H7 (cell line): ENCODE measurements at regions not wholly inside any gene's neighbourhood (a gene's known extent, or its start where the extent isn't known, plus 50 kb on each side); places are given as distances from the start of the nearest gene placed in this dataset.
"Not testable (repeated sequence)": the region's sequence is repeated elsewhere in the genome, so short reads cannot be mapped to it uniquely, and the experiment has no call there.

Source experiments
- DNase-seq: peaks from one replicate; pipeline ENCODE4 v3.0.0; 2012
- H3K27me3 ChIP-seq: 2 replicates; pipeline ENCODE4 v1.6.0; 2011; ENCODE audit warnings: mild to moderate bottlenecking, low read length; ENCODE audit not compliant: control insufficient read depth, insufficient read depth
- H3K36me3 ChIP-seq: replicated peaks from 2 replicates; pipeline ENCODE4 v1.5.1; 2011; ENCODE audit warnings: low read length; ENCODE audit not compliant: control insufficient read depth, insufficient read depth
- H3K4me3 ChIP-seq: 2 replicates; pipeline ENCODE4 v1.5.1; 2011; ENCODE audit warnings: low read depth, mild to moderate bottlenecking, control low read depth, low read length, moderate library complexity; ENCODE audit not compliant: insufficient read depth

DNA sequence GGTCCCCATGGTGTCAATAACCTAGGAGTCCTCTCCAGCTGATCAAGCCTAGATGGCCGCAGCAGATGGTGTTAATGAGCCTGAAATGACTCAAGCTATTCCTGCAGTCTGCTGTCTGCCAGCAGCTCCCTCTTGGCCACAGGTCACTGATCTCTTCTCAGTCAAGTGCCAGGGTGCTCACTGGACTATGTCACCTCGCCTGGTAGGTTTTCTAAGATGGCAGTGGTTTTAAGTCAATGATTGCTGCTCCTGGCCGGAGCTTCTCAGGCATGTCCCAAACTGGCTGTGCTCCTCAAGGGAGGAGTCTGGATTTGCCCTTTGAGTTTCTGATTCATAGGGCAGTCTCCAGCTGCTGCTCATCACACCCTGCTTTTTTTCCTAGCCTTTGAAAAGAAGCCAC lies 58.6 kb upstream of the SHISA6 start:
- Histone ChIP-seq H3K36me3 (no peaks in the 10 kb centered on the region), H3K27me3 (no peaks in the 10 kb centered on the region), H3K4me3 (no peak overlapping the region)
- no peak for DNase-seq

DNA sequence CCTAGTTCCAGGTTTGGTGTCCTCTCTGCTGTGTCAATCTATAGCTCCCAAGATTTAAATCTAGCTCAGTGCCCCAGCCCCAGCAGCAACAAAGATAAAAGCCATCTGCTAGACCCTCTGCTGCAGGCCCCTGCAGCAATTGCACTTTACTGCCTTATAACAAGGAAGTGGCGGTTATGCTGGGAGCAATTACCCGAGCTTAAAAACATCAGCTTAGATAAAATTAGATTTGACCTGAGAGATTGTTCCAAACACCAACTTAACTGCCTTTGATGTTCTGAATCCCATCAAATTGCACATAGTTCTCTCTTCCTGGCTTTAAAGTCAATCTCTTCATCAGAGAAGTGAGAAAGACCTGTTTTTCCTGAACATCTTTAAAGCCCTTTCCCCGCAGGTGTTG lies 62.4 kb upstream of the SHISA6 start:
- no peak for DNase-seq
- Histone ChIP-seq H3K4me3 (no peak overlapping the region), H3K36me3 (no peaks in the 10 kb centered on the region), H3K27me3 (no peaks in the 10 kb centered on the region)

DNA sequence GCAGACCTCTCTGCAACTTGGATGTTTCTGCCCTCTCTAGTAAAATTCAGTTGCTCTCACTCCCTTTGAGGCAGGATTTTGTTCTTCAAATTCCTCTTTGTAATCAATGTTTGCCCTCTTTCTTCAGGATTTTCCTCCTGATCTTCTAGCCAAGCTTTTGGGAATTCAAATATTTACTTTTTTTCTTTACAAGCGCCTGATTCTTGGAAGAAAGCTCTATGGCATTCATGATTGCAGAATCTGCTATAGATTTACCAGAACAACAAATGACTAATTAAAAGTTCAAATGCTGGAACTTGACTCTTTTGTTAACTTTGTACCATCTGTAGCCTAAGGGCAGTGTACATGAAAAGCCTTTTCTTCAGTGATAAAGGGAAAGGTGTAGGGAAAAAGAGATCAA lies 63.7 kb upstream of the SHISA6 start:
- DNase-seq = no peak
- no peak overlapping the region for H3K4me3 ChIP-seq
- H3K36me3 ChIP-seq = no peaks in the 10 kb centered on the region
- no peaks in the 10 kb centered on the region for H3K27me3 ChIP-seq

DNA sequence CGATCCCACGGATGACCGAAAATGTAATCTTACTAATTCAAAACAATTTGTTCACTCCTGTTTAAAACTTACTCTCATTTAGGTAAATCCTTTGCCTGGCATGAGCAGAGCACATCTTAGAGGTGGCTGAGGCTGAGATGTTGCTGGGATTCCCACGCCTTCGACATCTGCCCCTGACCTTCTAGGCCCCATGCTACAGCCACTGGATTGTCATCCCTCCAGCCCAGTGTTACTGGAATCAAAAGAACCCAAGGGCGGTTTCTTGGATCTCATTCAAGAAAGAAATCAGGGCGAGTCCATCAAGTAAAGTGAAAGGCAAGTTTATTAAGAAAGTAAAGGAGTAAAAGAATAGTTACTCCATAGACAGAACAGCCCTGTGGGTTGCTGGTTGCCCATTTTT lies 64.5 kb upstream of the SHISA6 start:
- Histone ChIP-seq H3K36me3 (no peaks in the 10 kb centered on the region), H3K27me3 (no peaks in the 10 kb centered on the region), H3K4me3 (no peak overlapping the region)
- no peak for DNase-seq

DNA sequence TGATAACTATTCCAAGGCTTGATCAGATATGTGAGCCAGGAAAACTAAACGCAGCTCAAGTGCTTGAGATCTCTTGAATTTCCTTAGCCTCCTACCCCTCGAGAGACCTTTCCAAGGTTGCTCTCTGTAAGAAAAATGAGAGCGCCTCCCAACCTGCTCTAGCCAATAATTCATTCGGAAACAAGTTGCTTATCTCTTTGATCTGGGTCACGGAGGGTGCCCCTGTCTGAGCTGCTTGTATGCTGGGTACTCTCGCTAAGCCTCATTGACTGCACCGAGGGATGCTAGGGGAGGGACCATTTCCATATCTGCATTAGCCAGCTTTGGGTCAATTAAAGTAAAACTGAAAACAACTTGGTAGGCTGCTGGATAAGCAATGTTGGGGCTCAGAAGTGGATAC lies 70.1 kb upstream of the SHISA6 start:
- Histone ChIP-seq H3K36me3 (no peaks in the 10 kb centered on the region), H3K27me3 (no peaks in the 10 kb centered on the region), H3K4me3 (no peak overlapping the region)
- no peak for DNase-seq

DNA sequence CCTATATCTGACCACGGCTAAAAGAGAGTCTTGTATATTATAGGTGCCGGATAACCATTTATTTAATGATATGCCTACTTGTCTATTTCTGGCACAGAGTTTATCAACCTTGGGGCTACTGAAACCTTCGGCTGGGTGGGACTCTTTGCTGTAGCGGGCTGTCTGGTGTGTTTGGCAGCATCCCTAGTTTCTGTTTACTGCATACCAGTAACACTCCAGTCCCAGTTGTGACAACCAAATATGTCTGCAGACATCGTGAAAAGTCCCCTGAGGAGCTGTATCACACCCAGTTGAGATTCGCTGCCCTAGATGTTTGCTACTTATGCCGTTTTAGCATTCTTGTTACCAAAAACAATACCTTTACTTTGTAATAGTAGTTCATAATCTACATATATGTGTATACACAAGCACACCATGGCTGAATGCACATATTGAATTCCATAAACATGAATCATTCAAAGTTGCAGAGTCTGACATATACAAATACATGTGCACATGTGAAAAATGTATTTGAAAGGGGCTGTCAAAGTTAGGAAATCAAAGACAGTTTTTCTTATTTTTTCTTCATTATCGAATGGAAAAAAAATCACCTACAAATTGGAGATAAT lies 89.1 kb upstream of the SHISA6 start:
- no peak for DNase-seq
- H3K27me3 ChIP-seq = no peaks in the 10 kb centered on the region
- H3K36me3 ChIP-seq = no peaks in the 10 kb centered on the region
- no peak overlapping the region for H3K4me3 ChIP-seq

DNA sequence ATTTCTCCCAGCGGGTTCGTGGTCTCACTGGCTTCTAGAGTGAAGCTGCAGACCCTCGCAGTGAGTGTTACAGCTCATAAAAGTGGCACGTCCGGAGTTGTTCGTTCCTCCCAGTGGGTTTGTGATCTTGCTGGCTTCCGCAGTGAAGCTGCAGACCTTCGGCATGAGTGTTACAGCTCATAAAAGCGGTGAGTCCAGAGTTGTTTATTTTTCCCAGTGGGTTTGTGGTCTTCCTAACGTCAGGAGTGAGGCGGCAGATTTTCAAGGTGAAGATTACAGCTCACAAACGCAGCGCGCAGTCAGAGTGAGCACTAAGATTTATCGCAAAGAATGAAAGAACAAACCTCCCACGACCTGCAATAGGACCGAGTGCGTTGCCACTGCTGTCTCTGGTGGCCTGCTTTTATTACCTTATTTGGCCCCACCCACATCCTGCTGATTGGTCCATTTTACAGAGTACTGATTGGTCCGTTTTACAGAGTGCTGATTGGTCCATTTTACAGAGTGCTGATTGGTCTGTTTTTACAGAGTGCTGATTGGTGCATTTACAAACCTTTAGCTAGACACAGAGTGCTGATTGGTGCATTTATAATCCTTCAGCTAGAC lies 90.0 kb upstream of the SHISA6 start:
- not testable (repeated sequence) for H3K36me3 ChIP-seq, H3K4me3 ChIP-seq, DNase-seq, H3K27me3 ChIP-seq

DNA sequence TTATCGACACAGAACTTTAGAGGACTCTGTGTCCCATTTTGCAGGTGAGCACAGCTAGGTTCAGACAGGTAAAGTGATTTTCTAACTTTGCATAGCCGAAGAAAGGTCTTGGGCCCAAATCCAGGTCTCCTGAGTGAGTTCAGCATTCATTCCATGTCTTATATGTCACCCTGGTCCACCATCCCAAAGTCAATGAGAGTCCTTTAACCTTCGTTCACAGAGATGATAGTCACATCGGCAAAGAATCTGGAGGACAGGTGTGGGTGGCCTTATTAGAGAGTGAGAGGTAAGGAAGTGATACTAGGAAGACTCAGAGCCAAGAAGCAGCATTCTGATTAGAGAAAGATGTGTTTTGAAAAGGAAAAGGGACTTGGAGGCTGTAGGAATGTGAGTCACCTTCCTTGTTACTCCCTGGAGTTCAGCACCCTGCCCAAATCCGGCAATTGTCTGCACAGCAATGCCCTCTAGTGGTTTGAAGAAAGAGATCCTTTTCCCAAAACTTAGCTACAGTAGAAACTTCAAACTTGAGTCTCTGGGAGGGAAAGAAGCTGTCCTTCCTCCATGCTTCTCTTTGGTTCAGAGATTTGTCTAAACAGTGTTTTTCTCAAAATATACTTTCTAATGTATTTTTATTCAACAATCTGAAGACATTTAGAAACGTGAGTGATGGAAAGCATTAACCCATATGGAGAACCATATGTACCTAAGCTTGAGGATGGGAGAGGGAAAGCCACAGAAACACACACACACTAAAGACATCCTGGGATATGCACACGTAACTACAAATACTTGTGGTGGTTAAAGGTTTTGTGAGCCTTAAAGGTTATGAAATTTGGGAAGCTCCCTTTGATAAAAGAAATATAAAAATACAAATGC lies 96.4 kb upstream of the SHISA6 start:
- peak; percentile 73 for DNase-seq
- H3K36me3 ChIP-seq = no peaks in the 10 kb centered on the region
- H3K4me3 ChIP-seq = no peak overlapping the region
- no peaks in the 10 kb centered on the region for H3K27me3 ChIP-seq

DNA sequence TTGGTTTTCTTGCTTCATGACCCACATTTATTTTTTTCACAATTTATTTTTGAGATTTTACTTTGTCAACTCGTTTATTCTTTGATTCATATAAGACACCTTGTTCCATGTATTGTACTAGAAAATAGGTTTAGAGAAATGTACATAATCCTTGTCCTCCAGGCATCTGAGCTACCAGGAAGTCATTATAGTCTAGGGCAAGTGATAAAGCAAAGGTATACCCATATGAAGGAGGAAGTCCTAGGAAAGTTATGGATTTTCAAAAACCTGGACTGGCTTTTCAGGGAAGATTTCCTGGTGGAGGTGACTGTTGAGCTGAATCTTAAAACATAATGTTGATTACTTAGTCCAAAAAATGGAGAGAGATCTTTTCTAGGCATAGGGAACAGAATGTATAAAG lies 98.8 kb upstream of the SHISA6 start:
- no peak overlapping the region for H3K4me3 ChIP-seq
- H3K27me3 ChIP-seq = no peaks in the 10 kb centered on the region
- no peak for DNase-seq
- no peaks in the 10 kb centered on the region for H3K36me3 ChIP-seq

DNA sequence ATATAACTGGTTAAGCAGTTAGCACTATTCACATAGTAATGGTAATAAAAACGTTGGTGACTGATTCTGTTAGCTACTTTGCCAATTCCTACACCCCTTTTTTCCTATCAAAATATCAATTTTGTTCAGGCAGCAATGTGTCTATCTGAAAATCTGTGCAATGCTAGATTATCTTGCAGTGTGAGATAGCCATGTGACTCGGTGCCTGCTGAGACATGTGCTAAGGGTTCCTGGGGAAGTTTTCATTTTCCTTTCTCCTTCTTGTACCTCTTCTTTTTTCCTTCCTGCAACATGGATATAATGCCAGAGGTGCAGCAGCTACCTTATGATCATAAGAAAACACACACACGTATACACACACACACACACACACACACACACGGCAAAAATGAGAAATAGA lies 100.5 kb upstream of the SHISA6 start:
- no peak for DNase-seq
- Histone ChIP-seq H3K36me3 (no peaks in the 10 kb centered on the region), H3K4me3 (no peak overlapping the region), H3K27me3 (no peaks in the 10 kb centered on the region)

DNA sequence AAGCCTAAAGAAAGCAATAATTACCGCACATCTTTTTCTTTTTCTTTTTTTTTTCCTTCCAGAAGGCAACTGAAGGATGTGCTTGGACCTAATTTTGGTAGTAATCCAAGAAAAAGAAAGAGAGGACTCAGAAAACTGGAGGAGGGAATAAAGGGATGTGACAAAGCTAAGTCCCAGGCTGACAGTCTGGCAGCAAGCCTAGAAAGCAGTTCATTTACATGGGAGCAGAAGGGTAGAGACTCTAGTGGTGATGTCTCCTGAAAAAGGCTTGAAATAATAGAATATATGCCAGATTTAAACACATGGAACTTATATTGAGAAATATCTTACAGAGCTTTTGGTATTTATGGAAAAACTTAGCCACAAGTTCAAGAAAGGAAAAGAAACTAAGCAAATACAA lies 101.0 kb upstream of the SHISA6 start:
- Histone ChIP-seq H3K36me3 (no peaks in the 10 kb centered on the region), H3K4me3 (no peak overlapping the region), H3K27me3 (no peaks in the 10 kb centered on the region)
- no peak for DNase-seq

DNA sequence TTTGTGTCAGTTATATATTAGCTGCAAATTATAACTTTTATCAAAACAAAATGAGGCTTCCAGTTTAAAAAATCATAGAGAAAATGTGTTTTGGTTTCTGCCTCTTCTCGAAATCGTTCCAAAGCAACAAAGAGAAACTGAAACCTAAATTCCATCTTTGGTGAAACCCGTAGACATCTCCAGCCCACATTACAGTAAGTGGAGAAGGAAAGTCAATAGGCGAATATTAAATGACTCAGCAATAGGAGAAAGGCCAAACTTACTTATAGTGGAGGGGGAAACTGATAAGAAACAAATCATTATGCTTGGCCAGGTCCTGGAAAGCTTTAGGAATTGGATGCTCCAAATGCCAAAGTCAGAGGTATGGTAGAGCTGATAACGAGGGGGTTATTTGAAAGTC lies 103.0 kb upstream of the SHISA6 start:
- H3K36me3 ChIP-seq = no peaks in the 10 kb centered on the region
- H3K4me3 ChIP-seq = no peak overlapping the region
- no peak for DNase-seq

DNA sequence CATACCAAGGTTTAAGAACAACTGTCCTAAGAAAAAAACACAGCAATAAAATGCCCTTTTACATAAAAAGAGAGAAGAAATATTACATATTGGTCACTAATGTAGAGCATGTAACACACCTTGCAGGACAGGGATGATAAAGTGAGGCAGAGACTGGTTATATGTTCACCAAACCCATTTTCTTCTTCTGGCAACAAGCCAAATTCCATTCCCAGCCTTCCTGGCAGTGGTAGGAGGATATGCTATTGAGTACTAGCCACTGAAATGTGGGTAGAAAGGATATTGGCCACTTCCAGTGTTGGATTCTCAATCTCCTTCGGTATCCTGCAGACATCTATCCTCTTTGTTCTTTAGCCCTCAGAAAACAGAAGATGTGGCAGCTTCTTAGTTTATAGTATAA lies 105.2 kb upstream of the SHISA6 start:
- Histone ChIP-seq H3K4me3 (no peak overlapping the region), H3K27me3 (no peaks in the 10 kb centered on the region), H3K36me3 (no peaks in the 10 kb centered on the region)
- DNase-seq = no peak

More for the DNA sequence above, 103.0 kb upstream of the SHISA6 start:
- no peaks in the 10 kb centered on the region for H3K27me3 ChIP-seq

DNA sequence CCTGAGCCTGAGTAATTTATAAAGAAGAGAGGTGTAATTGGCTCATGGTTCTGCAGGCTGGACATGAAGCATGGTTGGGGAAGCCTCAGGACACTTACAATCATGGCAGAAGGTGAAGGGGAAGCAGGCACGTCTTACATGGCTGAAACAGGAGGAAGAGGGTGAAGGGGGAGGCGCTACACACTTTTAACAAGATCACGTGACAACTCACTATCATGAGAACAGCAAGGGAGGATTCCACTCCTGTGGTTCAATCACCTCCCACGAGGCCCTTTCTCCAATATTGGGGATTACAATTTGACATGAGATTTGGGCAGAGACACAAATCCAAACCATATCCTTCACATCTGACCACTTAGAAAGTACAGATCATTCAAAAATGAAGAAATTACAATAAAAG lies 110.6 kb upstream of the SHISA6 start:
- no peak for DNase-seq
- Histone ChIP-seq H3K4me3 (no peak overlapping the region), H3K27me3 (no peaks in the 10 kb centered on the region), H3K36me3 (no peaks in the 10 kb centered on the region)

DNA sequence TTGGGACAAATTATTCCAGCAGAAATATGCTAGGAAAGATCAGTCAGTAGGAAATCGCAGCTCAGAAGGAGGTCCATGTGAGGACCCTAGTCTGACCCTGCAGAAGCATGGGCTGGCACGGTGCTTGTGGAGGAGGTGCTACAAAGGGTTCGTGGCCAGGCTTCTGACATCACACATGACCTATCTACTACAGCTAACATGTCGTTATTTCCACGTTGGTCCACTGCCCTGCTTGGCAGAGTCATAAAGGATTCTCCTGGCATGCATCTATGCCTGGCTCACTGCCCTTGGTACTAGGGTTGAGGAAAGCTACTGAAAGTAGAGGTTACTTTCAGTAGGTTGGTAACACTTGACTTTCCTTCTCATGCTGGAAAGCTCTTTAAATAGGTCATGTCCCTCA lies 118.1 kb upstream of the SHISA6 start:
- Histone ChIP-seq H3K27me3 (no peaks in the 10 kb centered on the region), H3K36me3 (no peaks in the 10 kb centered on the region), H3K4me3 (no peak overlapping the region)
- DNase-seq = no peak
